Gastroesophageal sphincter (tissue), 3 donors: ENCODE measurements at regions not wholly inside any gene's neighbourhood (a gene's known extent, or its start where the extent isn't known, plus 50 kb on each side); places are given as distances from the start of the nearest gene placed in this dataset.

ENCODE experiments used
- CTCF ChIP-seq, 4 experiments: fragments of 200-600 bp in 2 of 4; fragments of 450-650 bp in 2 of 4; sonication (generic) in 1 of 4; IDR thresholded peaks; one replicate each; pipeline ENCODE4 v1.5.1; 2017 to 2019; ENCODE audit warnings: antibody characterized with exemption in 4 of 4, mild to moderate bottlenecking in 2 of 4, moderate library complexity in 2 of 4
- EP300 ChIP-seq: sonication (generic); formaldehyde crosslinking; IDR thresholded peaks from one replicate; pipeline ENCODE4 v1.6.1; 2017; ENCODE audit warnings: antibody characterized with exemption, mild to moderate bottlenecking
- POLR2A ChIP-seq, 2 donors: fragments of 450-650 bp; IDR thresholded peaks; one replicate each; pipeline ENCODE4 v1.6.1; 2017; ENCODE audit warnings: antibody characterized with exemption in 2 of 2, mild to moderate bottlenecking in 2 of 2, moderate library complexity in 1 of 2

- TF ChIP-seq CTCF (IDR thresholded peaks at IDR 0.05): no peak
- TF ChIP-seq POLR2A (IDR thresholded peaks at IDR 0.05): no peak
- TF ChIP-seq EP300: no peak
Measured at GRCh38 chr1:60156371-60156770, 82.8 kb upstream of the C1orf87 start.
